MM.1S (cell line): ENCODE measurements at regions not wholly inside any gene's neighbourhood (a gene's known extent, or its start where the extent isn't known, plus 50 kb on each side); places are given as distances from the start of the nearest gene placed in this dataset.
A peak's percentile ranks its signal among the peaks of the same experiment; 100 is the strongest.
"Not testable (repeated sequence)": the region's sequence is repeated elsewhere in the genome, so short reads cannot be mapped to it uniquely, and the experiment has no call there.

Experiments
- DNase-seq: peaks from one replicate; pipeline ENCODE4 v3.0.0-alpha.2; 2015
- H2AFZ ChIP-seq: fragments of 300-600 bp; sonication (generic); 2 replicates; pipeline ENCODE4 v1.6.0; 2016; ENCODE audit warnings: antibody characterized with exemption, low read length
- H3F3A ChIP-seq: fragments of 300-600 bp; sonication (generic); 2 replicates; pipeline ENCODE4 v1.6.1; 2016; ENCODE audit warnings: mild to moderate bottlenecking, antibody characterized with exemption, low read length, moderate library complexity, mixed read lengths; ENCODE audit not compliant: insufficient read depth
- H3K27ac ChIP-seq: fragments of 300-600 bp; sonication (generic); 2 replicates; pipeline ENCODE4 v1.5.1; 2016; ENCODE audit warnings: mild to moderate bottlenecking, low read length
- H3K27me3 ChIP-seq: fragments of 300-600 bp; sonication (generic); replicated peaks from 2 replicates; pipeline ENCODE4 v1.6.0; 2016; ENCODE audit warnings: low read length; ENCODE audit not compliant: insufficient read depth
- H3K36me3 ChIP-seq: fragments of 300-600 bp; sonication (generic); replicated peaks from 2 replicates; pipeline ENCODE4 v1.6.1; 2016; ENCODE audit warnings: mild to moderate bottlenecking, low read length, mixed read lengths; ENCODE audit not compliant: insufficient read depth
- H3K4me1 ChIP-seq: fragments of 300-600 bp; sonication (generic); 2 replicates; pipeline ENCODE4 v1.6.1; 2016; ENCODE audit warnings: low read length, mixed read lengths
- H3K4me2 ChIP-seq: fragments of 300-600 bp; sonication (generic); 2 replicates; pipeline ENCODE4 v1.6.0; 2016; ENCODE audit warnings: low read depth, low read length
- H3K4me3 ChIP-seq: fragments of 300-600 bp; sonication (generic); 2 replicates; pipeline ENCODE4 v1.5.1; 2016; ENCODE audit warnings: low read length, mixed read lengths
- H3K79me2 ChIP-seq: fragments of 300-600 bp; sonication (generic); 2 replicates; pipeline ENCODE4 v1.6.1; 2016; ENCODE audit warnings: mixed run types, low read length, mixed read lengths
- H3K9ac ChIP-seq: fragments of 300-600 bp; sonication (generic); 2 replicates; pipeline ENCODE4 v1.6.1; 2016; ENCODE audit warnings: low read length, mixed read lengths
- H3K9me2 ChIP-seq: fragments of 300-600 bp; sonication (generic); replicated peaks from 2 replicates; pipeline ENCODE4 v1.6.1; 2016; ENCODE audit warnings: mild to moderate bottlenecking, low read length, mixed read lengths; ENCODE audit not compliant: insufficient read depth
- H3K9me3 ChIP-seq: fragments of 300-600 bp; sonication (generic); replicated peaks from 2 replicates; pipeline ENCODE4 v1.6.1; 2016; ENCODE audit warnings: mild to moderate bottlenecking, low read length, mixed read lengths; ENCODE audit not compliant: insufficient read depth
- H4K20me1 ChIP-seq: fragments of 300-600 bp; sonication (generic); 2 replicates; pipeline ENCODE4 v1.6.1; 2016; ENCODE audit warnings: mild to moderate bottlenecking, low read length, moderate library complexity, mixed read lengths; ENCODE audit not compliant: insufficient read depth
- CTCF ChIP-seq: fragments of 300-600 bp; sonication (generic); IDR thresholded peaks from 2 replicates; pipeline ENCODE4 v1.5.1; 2016; ENCODE audit warnings: antibody characterized with exemption, low read length, mixed read lengths
- EZH2 ChIP-seq: fragments of 300-600 bp; sonication (generic); optimal IDR thresholded peaks from 2 replicates; pipeline ENCODE3; 2017; ENCODE audit warnings: low read depth, mild to moderate bottlenecking, antibody characterized with exemption, low read length, mixed read lengths
- EZH2phosphoT487 ChIP-seq: fragments of 300-600 bp; sonication (generic); IDR thresholded peaks from 2 replicates; pipeline ENCODE4 v1.6.1; 2018; ENCODE audit warnings: antibody characterized with exemption, low read length

- H3K36me3 ChIP-seq, result no peaks in the 10 kb centered on the region
- no peaks in the 10 kb centered on the region for H3K79me2 ChIP-seq
- TF ChIP-seq EZH2phosphoT487, result no peak
- TF ChIP-seq CTCF, result no peak
- no peaks in the 10 kb centered on the region for H3K4me1 ChIP-seq
- no peaks in the 10 kb centered on the region for H4K20me1 ChIP-seq
- no peak overlapping the region for H3K27ac ChIP-seq
- no peak overlapping the region for H2AFZ ChIP-seq
- H3F3A ChIP-seq, result no peaks in the 10 kb centered on the region
- H3K4me3 ChIP-seq, result no peak overlapping the region
- no peak overlapping the region for H3K4me2 ChIP-seq
- no peaks in the 10 kb centered on the region for H3K27me3 ChIP-seq
- no peak overlapping the region for H3K9ac ChIP-seq
- H3K9me3 ChIP-seq, result no peaks in the 10 kb centered on the region
- DNase-seq, result no peak
- H3K9me2 ChIP-seq, result no peaks in the 10 kb centered on the region
Observed at GRCh38 chr5:105617436-105618215, 2053.1 kb downstream of the EFNA5 start.

- Histone ChIP-seq H3K9ac (no peak overlapping the region), H3K4me2 (no peak overlapping the region), H3K9me2 (no peaks in the 10 kb centered on the region), H3K4me1 (no peaks in the 10 kb centered on the region), H3K36me3 (no peaks in the 10 kb centered on the region), H3K4me3 (no peak overlapping the region), H3K9me3 (no peaks in the 10 kb centered on the region), H3K27me3 (no peaks in the 10 kb centered on the region), H4K20me1 (no peaks in the 10 kb centered on the region), H3K79me2 (no peaks in the 10 kb centered on the region), H2AFZ (no peak overlapping the region), H3K27ac (no peak overlapping the region), H3F3A (no peaks in the 10 kb centered on the region)
- TF ChIP-seq EZH2, result no peak
- TF ChIP-seq EZH2phosphoT487, result no peak
- TF ChIP-seq CTCF, result no peak
- no peak for DNase-seq
Observed at GRCh38 chr5:105616599-105616998, 2054.0 kb upstream of the NUDT12 start.

- DNase-seq, result peak; percentile 52
- H3F3A ChIP-seq, H3K9me3 ChIP-seq, H3K4me3 ChIP-seq, H3K9ac ChIP-seq, H3K4me1 ChIP-seq, H3K4me2 ChIP-seq, H3K79me2 ChIP-seq, H3K27ac ChIP-seq, H3K36me3 ChIP-seq, H3K9me2 ChIP-seq, H3K27me3 ChIP-seq, H2AFZ ChIP-seq, H4K20me1 ChIP-seq: not testable (repeated sequence)
Observed at GRCh38 chr5:105602406-105602805, 2039.8 kb upstream of the NUDT12 start.

- H3F3A ChIP-seq, result no peaks in the 10 kb centered on the region
- no peaks in the 10 kb centered on the region for H3K9me2 ChIP-seq
- TF ChIP-seq EZH2phosphoT487, result no peak
- no peak for TF ChIP-seq EZH2
- TF ChIP-seq CTCF, result no peak
- H3K9me3 ChIP-seq, result no peaks in the 10 kb centered on the region
- no peaks in the 10 kb centered on the region for H3K36me3 ChIP-seq
- H4K20me1 ChIP-seq, result no peaks in the 10 kb centered on the region
- H3K9ac ChIP-seq, result no peak overlapping the region
- no peak overlapping the region for H3K4me3 ChIP-seq
- H3K27me3 ChIP-seq, result no peaks in the 10 kb centered on the region
- H3K4me2 ChIP-seq, result no peak overlapping the region
- no peak overlapping the region for H2AFZ ChIP-seq
- no peak for DNase-seq
- no peaks in the 10 kb centered on the region for H3K79me2 ChIP-seq
- H3K27ac ChIP-seq, result no peak overlapping the region
- no peaks in the 10 kb centered on the region for H3K4me1 ChIP-seq
Observed at GRCh38 chr5:105593011-105593760, 2030.6 kb upstream of the NUDT12 start.
